GM10266 (cell line): ENCODE measurements at regions not wholly inside any gene's neighbourhood (a gene's known extent, or its start where the extent isn't known, plus 50 kb on each side); places are given as distances from the start of the nearest gene placed in this dataset.

Experiments used
- DNase-seq: peaks from one replicate; pipeline ENCODE4 v3.0.0; 2012; ENCODE audit errors: extremely low spot score
- TF ChIP-seq, protein P1 (sequence below): IDR thresholded peaks from 2 replicates; pipeline ENCODE4 v1.5.1; 2012; ENCODE audit warnings: mild to moderate bottlenecking, low read depth; ENCODE audit not compliant: control insufficient read depth, insufficient read depth; ENCODE audit errors: missing control alignments

DNA sequence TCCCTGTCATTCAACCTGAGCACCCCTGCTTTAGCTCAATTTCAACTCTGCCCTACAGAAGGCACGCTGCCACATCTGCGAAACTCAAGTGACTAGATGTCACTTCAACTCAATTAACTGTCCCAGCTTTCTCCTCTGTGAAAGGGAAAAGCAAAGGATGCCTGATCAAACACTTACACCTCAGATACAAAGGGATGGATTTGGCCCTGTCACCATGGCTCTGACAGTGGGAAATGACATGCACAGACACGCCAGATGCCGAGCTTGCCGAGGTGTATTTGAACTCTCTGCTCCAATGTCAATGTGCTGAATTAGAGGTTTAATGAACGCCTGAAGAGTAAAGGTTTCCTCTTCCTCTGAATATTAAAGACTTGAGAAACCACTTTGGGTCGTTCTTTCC is 481.1 kb downstream of the CBLN2 start:
- TF ChIP-seq, protein P1, sequence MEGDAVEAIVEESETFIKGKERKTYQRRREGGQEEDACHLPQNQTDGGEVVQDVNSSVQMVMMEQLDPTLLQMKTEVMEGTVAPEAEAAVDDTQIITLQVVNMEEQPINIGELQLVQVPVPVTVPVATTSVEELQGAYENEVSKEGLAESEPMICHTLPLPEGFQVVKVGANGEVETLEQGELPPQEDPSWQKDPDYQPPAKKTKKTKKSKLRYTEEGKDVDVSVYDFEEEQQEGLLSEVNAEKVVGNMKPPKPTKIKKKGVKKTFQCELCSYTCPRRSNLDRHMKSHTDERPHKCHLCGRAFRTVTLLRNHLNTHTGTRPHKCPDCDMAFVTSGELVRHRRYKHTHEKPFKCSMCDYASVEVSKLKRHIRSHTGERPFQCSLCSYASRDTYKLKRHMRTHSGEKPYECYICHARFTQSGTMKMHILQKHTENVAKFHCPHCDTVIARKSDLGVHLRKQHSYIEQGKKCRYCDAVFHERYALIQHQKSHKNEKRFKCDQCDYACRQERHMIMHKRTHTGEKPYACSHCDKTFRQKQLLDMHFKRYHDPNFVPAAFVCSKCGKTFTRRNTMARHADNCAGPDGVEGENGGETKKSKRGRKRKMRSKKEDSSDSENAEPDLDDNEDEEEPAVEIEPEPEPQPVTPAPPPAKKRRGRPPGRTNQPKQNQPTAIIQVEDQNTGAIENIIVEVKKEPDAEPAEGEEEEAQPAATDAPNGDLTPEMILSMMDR = no peak
- no peak for DNase-seq

DNA sequence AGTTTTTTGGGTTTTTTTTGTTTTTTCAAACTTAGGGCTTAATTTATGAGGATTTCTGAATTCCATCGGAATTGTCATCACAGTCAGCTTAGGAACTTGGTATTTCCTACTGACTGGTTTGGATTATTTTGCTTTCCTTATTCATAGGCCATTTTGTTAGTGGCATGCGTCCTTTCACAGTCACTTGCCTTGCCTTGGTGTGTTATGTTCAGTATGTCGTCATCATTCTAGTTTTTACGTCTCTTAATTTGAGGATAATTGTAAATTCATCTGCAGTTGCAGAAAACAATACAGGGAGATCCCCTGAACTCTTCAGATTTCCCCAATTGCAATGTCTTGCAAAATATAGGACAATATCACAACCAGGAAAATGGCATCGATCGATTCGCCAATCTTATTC is 485.3 kb downstream of the CBLN2 start:
- no peak for DNase-seq
- TF ChIP-seq, protein P1 = no peak

DNA sequence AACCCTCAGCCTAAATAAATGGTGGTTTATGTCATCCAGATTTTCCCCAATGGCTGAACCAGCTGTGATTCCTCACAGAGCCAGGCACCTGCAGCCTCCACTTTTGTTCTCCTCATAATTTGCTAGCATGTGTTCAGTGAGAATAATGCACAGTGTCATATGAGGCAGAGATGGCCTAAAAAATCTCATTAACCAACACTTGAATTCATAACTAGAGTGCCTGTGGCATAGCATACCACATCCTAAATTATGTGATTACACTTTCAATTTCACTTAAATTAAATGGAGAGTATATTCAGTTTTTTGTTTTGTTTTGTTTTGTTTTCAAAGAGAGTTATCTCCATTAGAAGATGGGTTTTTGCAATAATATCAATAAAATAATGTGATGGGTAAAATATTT is 488.0 kb downstream of the CBLN2 start:
- no peak for DNase-seq
- TF ChIP-seq, protein P1 = no peak

DNA sequence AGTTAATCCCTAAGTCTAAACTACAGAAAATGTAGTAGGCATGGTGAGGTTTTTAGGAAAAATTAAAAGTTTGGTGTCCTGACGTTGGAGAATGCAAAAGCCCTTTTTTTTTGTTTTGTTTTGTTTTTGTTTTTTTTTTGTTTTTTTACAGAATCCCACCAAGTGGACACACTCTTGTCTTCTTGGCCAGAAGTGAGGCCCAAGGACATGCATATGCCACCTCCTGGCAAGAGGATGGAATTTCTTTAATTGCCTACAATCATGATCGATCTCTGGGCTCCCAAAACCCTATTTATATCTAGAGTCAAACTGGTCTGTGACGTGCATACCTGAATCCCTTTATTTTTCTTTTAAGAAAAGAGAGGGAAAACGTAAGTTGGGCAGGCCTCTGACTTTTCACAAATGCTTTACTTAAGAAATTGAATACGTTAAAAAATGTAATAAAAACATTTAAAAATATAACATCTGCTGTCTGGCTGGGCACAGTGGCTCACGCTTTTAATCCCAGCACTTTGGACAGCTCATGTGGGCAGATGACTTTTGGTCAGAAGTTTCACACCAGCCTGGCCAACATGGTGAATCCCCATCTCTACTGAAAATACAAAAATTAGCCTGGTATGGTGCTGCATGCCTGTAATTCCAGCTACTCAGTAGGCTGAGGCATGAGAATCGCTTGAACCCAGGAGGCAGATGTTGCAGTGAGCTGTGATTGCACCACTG is 502.7 kb downstream of the CBLN2 start:
- DNase-seq = no peak
- TF ChIP-seq, protein P1 = no peak

DNA sequence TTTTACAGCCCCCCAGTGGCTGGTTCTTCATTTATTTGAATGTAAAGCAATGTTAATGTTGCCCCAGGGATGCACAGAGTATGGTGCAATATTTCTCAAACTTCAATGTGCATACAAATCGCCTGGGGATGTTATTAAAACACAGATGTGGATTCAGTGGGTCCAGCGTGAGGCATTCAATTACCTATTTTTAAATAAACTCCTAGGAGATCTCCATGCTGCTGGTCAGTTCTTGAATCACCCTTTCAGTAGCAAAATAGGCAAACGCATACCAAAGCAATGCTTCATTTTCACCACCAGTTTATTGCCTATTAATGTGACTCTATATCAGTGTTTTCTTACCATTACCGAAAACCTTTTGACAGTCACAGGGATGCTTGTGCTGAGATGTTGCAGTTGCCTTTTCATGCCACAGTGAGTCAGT is 530.7 kb downstream of the CBLN2 start:
- no peak for DNase-seq
- TF ChIP-seq, protein P1 = no peak

GRCh38 chr18:71998547-71999097 is 545.5 kb downstream of the CBLN2 start:
- TF ChIP-seq, protein P1 = no peak
- DNase-seq = no peak

DNA sequence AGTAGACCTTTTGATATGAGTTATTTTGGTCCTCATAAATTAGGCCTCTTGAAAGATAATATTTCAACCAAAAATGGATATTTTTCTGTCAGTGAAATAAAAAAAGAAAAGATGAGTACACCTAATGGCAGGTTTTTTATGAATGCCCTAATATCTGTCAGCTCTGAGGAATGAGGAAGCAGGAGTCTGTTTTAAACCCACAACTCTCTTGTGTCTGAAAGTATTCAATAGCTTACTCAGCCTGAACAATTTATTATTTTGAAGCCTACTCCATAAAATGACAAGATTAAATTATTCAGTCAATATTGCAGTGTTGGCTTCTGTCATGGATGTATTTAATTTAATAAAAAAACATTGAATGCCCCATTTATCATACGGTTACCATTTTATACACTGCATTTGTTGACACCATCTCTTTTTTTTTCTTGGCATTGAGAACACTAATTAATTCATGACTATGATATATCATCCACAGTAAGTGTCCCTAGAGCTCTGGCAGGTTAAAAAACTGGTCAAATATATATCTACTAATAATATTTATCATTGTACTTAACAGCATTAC is 548.2 kb downstream of the CBLN2 start:
- DNase-seq = no peak
- TF ChIP-seq, protein P1 = no peak
